ENCODE measurements at regions not wholly inside any gene's neighbourhood (a gene's known extent, or its start where the extent isn't known, plus 50 kb on each side); places are given as distances from the start of the nearest gene placed in this dataset.

- TF ChIP-seq POLR2A (IDR thresholded peaks at IDR 0.05) = no peak
- no peak for TF ChIP-seq CTCF (IDR thresholded peaks at IDR 0.05)
- Histone ChIP-seq H3K27me3 (no peaks in the 10 kb centered on the region), H3K4me3 (no peak overlapping the region), H3K4me1 (no peaks in the 10 kb centered on the region), H3K27ac (no peak overlapping the region), H3K36me3 (no peaks in the 10 kb centered on the region), H3K9me3 (no peaks in the 10 kb centered on the region)
- intact Hi-C loops (cut with DNase I; ENCODE audit: low total_unique reads) = no loop called here
- no peak for DNase-seq
Measured at GRCh38 chr4:138634915-138635314, 380.7 kb upstream of the NOCT start.

- intact Hi-C loops (cut with DNase I; ENCODE audit: low total_unique reads) = no loop called here
- H3K27me3 ChIP-seq = no peaks in the 10 kb centered on the region
- H3K9me3 ChIP-seq = no peaks in the 10 kb centered on the region
- no peak overlapping the region for H3K27ac ChIP-seq
- TF ChIP-seq CTCF (IDR thresholded peaks at IDR 0.05) = no peak
- no peak for TF ChIP-seq POLR2A (IDR thresholded peaks at IDR 0.05)
- H3K4me3 ChIP-seq = no peak overlapping the region
- no peak for DNase-seq
- H3K4me1 ChIP-seq = no peaks in the 10 kb centered on the region
- H3K36me3 ChIP-seq = no peaks in the 10 kb centered on the region
Measured at GRCh38 chr4:138633580-138633904, 382.0 kb upstream of the NOCT start.

GRCh38 chr4:138632856-138633579 is 382.6 kb upstream of the NOCT start:
- H3K4me3 ChIP-seq = no peak overlapping the region
- TF ChIP-seq CTCF (IDR thresholded peaks at IDR 0.05) (no peak), POLR2A (IDR thresholded peaks at IDR 0.05) (no peak)
- no peak for DNase-seq

GRCh38 chr4:138630666-138631065 is 384.9 kb upstream of the NOCT start:
- H3K27me3 ChIP-seq = no peaks in the 10 kb centered on the region
- intact Hi-C loops (cut with DNase I; ENCODE audit: low total_unique reads) = no loop called here

More at GRCh38 chr4:138632856-138633579, 382.6 kb upstream of the NOCT start:
- Histone ChIP-seq H3K27me3 (no peaks in the 10 kb centered on the region), H3K27ac (no peak overlapping the region), H3K9me3 (no peaks in the 10 kb centered on the region), H3K4me1 (no peaks in the 10 kb centered on the region), H3K36me3 (no peaks in the 10 kb centered on the region)
- intact Hi-C loops (cut with DNase I; ENCODE audit: low total_unique reads) = no loop called here

GRCh38 chr4:138629669-138630068 is 385.9 kb upstream of the NOCT start:
- H3K27me3 ChIP-seq = no peaks in the 10 kb centered on the region
- intact Hi-C loops (cut with DNase I; ENCODE audit: low total_unique reads) = no loop called here
- no peaks in the 10 kb centered on the region for H3K4me1 ChIP-seq
- no peak overlapping the region for H3K4me3 ChIP-seq
- no peak overlapping the region for H3K27ac ChIP-seq
- no peaks in the 10 kb centered on the region for H3K9me3 ChIP-seq
- DNase-seq = no peak
- H3K36me3 ChIP-seq = no peaks in the 10 kb centered on the region
- TF ChIP-seq CTCF (IDR thresholded peaks at IDR 0.05) (no peak), POLR2A (IDR thresholded peaks at IDR 0.05) (no peak)

More at GRCh38 chr4:138630666-138631065, 384.9 kb upstream of the NOCT start:
- H3K27ac ChIP-seq = no peak overlapping the region
- H3K4me1 ChIP-seq = no peaks in the 10 kb centered on the region
- H3K36me3 ChIP-seq = no peaks in the 10 kb centered on the region
- TF ChIP-seq CTCF (IDR thresholded peaks at IDR 0.05) = no peak
- TF ChIP-seq POLR2A (IDR thresholded peaks at IDR 0.05) = no peak
- no peak for DNase-seq
- H3K4me3 ChIP-seq = no peak overlapping the region
- H3K9me3 ChIP-seq = no peaks in the 10 kb centered on the region

All from uterus (tissue), 3 donors.